ENCODE measurements at regions not wholly inside any gene's neighbourhood (a gene's known extent, or its start where the extent isn't known, plus 50 kb on each side); places are given as distances from the start of the nearest gene placed in this dataset.

DNA sequence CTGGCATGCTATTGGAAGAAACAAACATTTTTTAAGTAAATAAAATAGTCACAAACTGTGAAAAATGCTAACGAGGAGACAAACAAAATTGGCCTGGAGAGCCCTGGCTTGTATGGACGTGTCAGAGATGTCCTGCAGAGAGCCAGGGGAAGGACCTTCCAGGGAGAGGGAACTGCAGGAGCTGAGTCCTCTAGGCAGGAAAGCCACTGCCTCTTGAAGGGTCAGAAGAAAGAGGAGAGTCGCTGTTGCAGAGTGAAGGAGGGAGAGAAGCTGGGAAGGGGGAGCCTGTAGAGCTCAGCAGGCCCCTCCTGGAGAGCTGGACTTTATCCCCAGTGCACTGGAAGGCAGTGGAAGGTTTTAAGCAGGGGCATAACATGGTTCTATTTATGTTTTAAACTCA lies 80.3 kb upstream of the PWP1 start:
- H3K4me2 ChIP-seq (ENCODE audit: insufficient read depth, low read length), result no peak overlapping the region
- intact Hi-C loops (cut with micrococcal nuclease), result loop anchor here (10.0 kb wide), 1 partner anchor 200 kb away; no protein-coding TSS in a partner anchor
- H3K27me3 ChIP-seq (ENCODE audit: control insufficient read depth in 2 of 2, insufficient read depth in 2 of 2, low read length in 2 of 2), result peaks cover 0 to 21% of the 10 kb centered on the region in 2 experiments; a peak in 2 of 5 replicates
- H4K20me1 ChIP-seq (replicated peaks; ENCODE audit: control insufficient read depth, insufficient read depth, low read length), result 0 out of 2 replicates have a peak, but pooled peaks cover 4% of the 10 kb centered on the region
- ATAC-seq, result no peak
- no peak overlapping the region for H2AFZ ChIP-seq (ENCODE audit: low read depth, low read length)
- TF ChIP-seq STAG1 (CRISPR knock-in tag; IDR thresholded peaks at IDR 0.05; ENCODE audit: borderline replicate concordance) (no peak), NR3C1 (CRISPR knock-in tag; IDR thresholded peaks at IDR 0.05) (no peak), ZNF212 (CRISPR knock-in tag; IDR thresholded peaks at IDR 0.05) (no peak), ZNF76 (CRISPR knock-in tag; IDR thresholded peaks at IDR 0.05; ENCODE audit: borderline replicate concordance) (no peak), ZNF165 (CRISPR knock-in tag; IDR thresholded peaks at IDR 0.05; ENCODE audit: borderline replicate concordance) (no peak), JUND (IDR thresholded peaks at IDR 0.05; ENCODE audit: borderline replicate concordance, low read depth, low read length) (no peak), JUND (tag; IDR thresholded peaks at IDR 0.05; ENCODE audit: borderline replicate concordance, low read depth, low read length) (no peak), CCNT2 (IDR thresholded peaks at IDR 0.05; ENCODE audit: borderline replicate concordance, extremely low read depth, insufficient read length, low read depth, low read length) (no peak), NFXL1 (CRISPR knock-in tag; IDR thresholded peaks at IDR 0.05) (no peak)
- TF ChIP-seq, protein P1, sequence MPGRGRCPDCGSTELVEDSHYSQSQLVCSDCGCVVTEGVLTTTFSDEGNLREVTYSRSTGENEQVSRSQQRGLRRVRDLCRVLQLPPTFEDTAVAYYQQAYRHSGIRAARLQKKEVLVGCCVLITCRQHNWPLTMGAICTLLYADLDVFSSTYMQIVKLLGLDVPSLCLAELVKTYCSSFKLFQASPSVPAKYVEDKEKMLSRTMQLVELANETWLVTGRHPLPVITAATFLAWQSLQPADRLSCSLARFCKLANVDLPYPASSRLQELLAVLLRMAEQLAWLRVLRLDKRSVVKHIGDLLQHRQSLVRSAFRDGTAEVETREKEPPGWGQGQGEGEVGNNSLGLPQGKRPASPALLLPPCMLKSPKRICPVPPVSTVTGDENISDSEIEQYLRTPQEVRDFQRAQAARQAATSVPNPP (IDR thresholded peaks at IDR 0.05; ENCODE audit: borderline replicate concordance, insufficient read depth, insufficient read length), result no peak
- TF ChIP-seq, protein P2, sequence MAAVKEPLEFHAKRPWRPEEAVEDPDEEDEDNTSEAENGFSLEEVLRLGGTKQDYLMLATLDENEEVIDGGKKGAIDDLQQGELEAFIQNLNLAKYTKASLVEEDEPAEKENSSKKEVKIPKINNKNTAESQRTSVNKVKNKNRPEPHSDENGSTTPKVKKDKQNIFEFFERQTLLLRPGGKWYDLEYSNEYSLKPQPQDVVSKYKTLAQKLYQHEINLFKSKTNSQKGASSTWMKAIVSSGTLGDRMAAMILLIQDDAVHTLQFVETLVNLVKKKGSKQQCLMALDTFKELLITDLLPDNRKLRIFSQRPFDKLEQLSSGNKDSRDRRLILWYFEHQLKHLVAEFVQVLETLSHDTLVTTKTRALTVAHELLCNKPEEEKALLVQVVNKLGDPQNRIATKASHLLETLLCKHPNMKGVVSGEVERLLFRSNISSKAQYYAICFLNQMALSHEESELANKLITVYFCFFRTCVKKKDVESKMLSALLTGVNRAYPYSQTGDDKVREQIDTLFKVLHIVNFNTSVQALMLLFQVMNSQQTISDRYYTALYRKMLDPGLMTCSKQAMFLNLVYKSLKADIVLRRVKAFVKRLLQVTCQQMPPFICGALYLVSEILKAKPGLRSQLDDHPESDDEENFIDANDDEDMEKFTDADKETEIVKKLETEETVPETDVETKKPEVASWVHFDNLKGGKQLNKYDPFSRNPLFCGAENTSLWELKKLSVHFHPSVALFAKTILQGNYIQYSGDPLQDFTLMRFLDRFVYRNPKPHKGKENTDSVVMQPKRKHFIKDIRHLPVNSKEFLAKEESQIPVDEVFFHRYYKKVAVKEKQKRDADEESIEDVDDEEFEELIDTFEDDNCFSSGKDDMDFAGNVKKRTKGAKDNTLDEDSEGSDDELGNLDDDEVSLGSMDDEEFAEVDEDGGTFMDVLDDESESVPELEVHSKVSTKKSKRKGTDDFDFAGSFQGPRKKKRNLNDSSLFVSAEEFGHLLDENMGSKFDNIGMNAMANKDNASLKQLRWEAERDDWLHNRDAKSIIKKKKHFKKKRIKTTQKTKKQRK (IDR thresholded peaks at IDR 0.05; ENCODE audit: borderline replicate concordance, low read depth, low read length), result no peak
- TF ChIP-seq, protein P3, sequence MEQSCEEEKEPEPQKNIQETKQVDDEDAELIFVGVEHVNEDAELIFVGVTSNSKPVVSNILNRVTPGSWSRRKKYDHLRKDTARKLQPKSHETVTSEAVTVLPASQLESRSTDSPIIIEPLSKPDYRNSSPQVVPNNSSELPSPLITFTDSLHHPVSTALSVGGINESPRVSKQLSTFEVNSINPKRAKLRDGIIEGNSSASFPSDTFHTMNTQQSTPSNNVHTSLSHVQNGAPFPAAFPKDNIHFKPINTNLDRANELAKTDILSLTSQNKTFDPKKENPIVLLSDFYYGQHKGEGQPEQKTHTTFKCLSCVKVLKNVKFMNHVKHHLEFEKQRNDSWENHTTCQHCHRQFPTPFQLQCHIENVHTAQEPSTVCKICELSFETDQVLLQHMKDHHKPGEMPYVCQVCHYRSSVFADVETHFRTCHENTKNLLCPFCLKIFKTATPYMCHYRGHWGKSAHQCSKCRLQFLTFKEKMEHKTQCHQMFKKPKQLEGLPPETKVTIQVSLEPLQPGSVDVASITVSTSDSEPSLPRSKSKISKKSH (CRISPR knock-in tag; IDR thresholded peaks at IDR 0.05), result no peak
- no peaks in the 10 kb centered on the region; a peak in 1 of 5 replicates for H3K4me1 ChIP-seq (replicated peaks in 1 of 2; ENCODE audit: control insufficient read depth in 2 of 2, insufficient read depth in 2 of 2, low read length in 2 of 2)
- no peak for FAIRE-seq
- no peaks in the 10 kb centered on the region for H3K79me2 ChIP-seq (ENCODE audit: control insufficient read depth, insufficient read depth, low read length)
- H3K36me3 ChIP-seq (ENCODE audit: control insufficient read depth, insufficient read depth, low read length), result no peaks in the 10 kb centered on the region
- no peak for DNase-seq (ENCODE audit: extremely low read depth in 1 of 4, low spot score in 3 of 4)
- in situ Hi-C loops (cut with MboI), result loop anchor here (25.0 kb wide), 1 partner anchor 668 kb away; no protein-coding TSS in a partner anchor
- ChIA-PET POLR2A (interaction anchor here (0.9 to 1.3 kb wide), 2 partner anchors 15 to 157 kb away, joined by 4 to 7 read pairs; no protein-coding TSS in a partner anchor), CTCF (ENCODE audit: low intra/inter-chr PET ratio) (no interaction called here)
- H3K9me3 ChIP-seq (replicated peaks; ENCODE audit: control insufficient read depth, insufficient read depth, low read depth, low read length), result no peaks in the 10 kb centered on the region
- 0% methylated on average over 2 of the region's 3 CpGs for WGBS (ENCODE audit: insufficient coverage, low coverage, missing lambda C conversion rate)
- H3K9me1 ChIP-seq (ENCODE audit: control insufficient read depth, insufficient read depth, low read length), result no peaks in the 10 kb centered on the region
- no peak overlapping the region for H3K9ac ChIP-seq (ENCODE audit: insufficient read depth in 1 of 2, low read depth in 2 of 2, low read length in 2 of 2)
- no peak overlapping the region for H3K4me3 ChIP-seq
- no peak overlapping the region for H3K27ac ChIP-seq (ENCODE audit: extremely low read depth, low read depth, low read length)
- no TSS peak for BruUV-seq (replicated peaks)
